ENCODE measurements at regions not wholly inside any gene's neighbourhood (a gene's known extent, or its start where the extent isn't known, plus 50 kb on each side); places are given as distances from the start of the nearest gene placed in this dataset.
"Not testable (repeated sequence)": the region's sequence is repeated elsewhere in the genome, so short reads cannot be mapped to it uniquely, and the experiment has no call there.

GRCh38 chr5:25448190-25448621 is 803.4 kb upstream of the CDH10 start:
- no peak for DNase-seq (ENCODE audit: low spot score in 2 of 2)
- ATAC-seq = no peak
- Mint-ChIP-seq H3K4me1 (no peaks in the 10 kb centered on the region), H3K4me3 (no peak overlapping the region), H3K9me3 (peaks cover 11% of the 10 kb centered on the region), H3K27ac (no peak overlapping the region), H3K36me3 (no peaks in the 10 kb centered on the region)

GRCh38 chr5:25446061-25446420 is 801.3 kb upstream of the CDH10 start:
- not testable (repeated sequence) for ATAC-seq; H3K36me3 Mint-ChIP-seq; H3K27ac Mint-ChIP-seq; H3K4me3 Mint-ChIP-seq; DNase-seq (ENCODE audit: low spot score in 2 of 2); H3K4me1 Mint-ChIP-seq
- H3K9me3 Mint-ChIP-seq = peaks cover 19% of the 10 kb centered on the region

GRCh38 chr5:25445381-25446060 is 800.7 kb upstream of the CDH10 start:
- H3K36me3 Mint-ChIP-seq; H3K27ac Mint-ChIP-seq; H3K4me3 Mint-ChIP-seq; ATAC-seq; H3K4me1 Mint-ChIP-seq; DNase-seq (ENCODE audit: low spot score in 2 of 2): not testable (repeated sequence)
- peaks cover 19% of the 10 kb centered on the region for H3K9me3 Mint-ChIP-seq

- Mint-ChIP-seq H3K4me3 (no peak overlapping the region), H3K36me3 (no peaks in the 10 kb centered on the region), H3K27ac (no peak overlapping the region), H3K4me1 (no peaks in the 10 kb centered on the region), H3K9me3 (peaks cover 19% of the 10 kb centered on the region)
- no peak for DNase-seq (ENCODE audit: low spot score in 2 of 2)
- ATAC-seq = no peak
Measured at GRCh38 chr5:25444697-25445096, 799.9 kb upstream of the CDH10 start.

GRCh38 chr5:25441810-25442209 is 797.0 kb upstream of the CDH10 start:
- no peak overlapping the region for H3K27ac Mint-ChIP-seq
- DNase-seq (ENCODE audit: low spot score in 2 of 2) (no peak), ATAC-seq (no peak)
- no peaks in the 10 kb centered on the region for H3K36me3 Mint-ChIP-seq
- H3K4me3 Mint-ChIP-seq = no peak overlapping the region
- H3K9me3 Mint-ChIP-seq = peaks cover 19% of the 10 kb centered on the region
- H3K4me1 Mint-ChIP-seq = no peaks in the 10 kb centered on the region

- DNase-seq (ENCODE audit: low spot score in 2 of 2) = no peak
- Mint-ChIP-seq H3K4me1 (no peaks in the 10 kb centered on the region), H3K4me3 (no peak overlapping the region), H3K9me3 (peaks cover 16% of the 10 kb centered on the region), H3K36me3 (no peaks in the 10 kb centered on the region), H3K27ac (no peak overlapping the region)
- ATAC-seq = no peak
Measured at GRCh38 chr5:25439025-25439424, 794.2 kb upstream of the CDH10 start.

- not testable (repeated sequence) for H3K27ac Mint-ChIP-seq; H3K4me1 Mint-ChIP-seq; DNase-seq (ENCODE audit: low spot score in 2 of 2); H3K36me3 Mint-ChIP-seq; H3K4me3 Mint-ChIP-seq; ATAC-seq
- peaks cover 17% of the 10 kb centered on the region for H3K9me3 Mint-ChIP-seq
Measured at GRCh38 chr5:25438375-25438774, 793.6 kb upstream of the CDH10 start.

- ATAC-seq = no peak
- no peak overlapping the region for H3K27ac Mint-ChIP-seq
- DNase-seq (ENCODE audit: low spot score in 2 of 2) = no peak
- H3K36me3 Mint-ChIP-seq = no peaks in the 10 kb centered on the region
- H3K4me1 Mint-ChIP-seq = no peaks in the 10 kb centered on the region
- peaks cover 16% of the 10 kb centered on the region for H3K9me3 Mint-ChIP-seq
- H3K4me3 Mint-ChIP-seq = no peak overlapping the region
Measured at GRCh38 chr5:25436452-25436851, 791.7 kb upstream of the CDH10 start.

- Mint-ChIP-seq H3K4me3 (no peak overlapping the region), H3K4me1 (no peaks in the 10 kb centered on the region), H3K9me3 (peaks cover 16% of the 10 kb centered on the region), H3K36me3 (no peaks in the 10 kb centered on the region), H3K27ac (no peak overlapping the region)
- no peak for ATAC-seq
- DNase-seq (ENCODE audit: low spot score in 2 of 2) = no peak
Measured at GRCh38 chr5:25435882-25436281, 791.1 kb upstream of the CDH10 start.

GRCh38 chr5:25427240-25427639 is 782.5 kb upstream of the CDH10 start:
- Mint-ChIP-seq H3K4me3 (no peak overlapping the region), H3K36me3 (no peaks in the 10 kb centered on the region), H3K9me3 (peaks cover 8% of the 10 kb centered on the region), H3K4me1 (no peaks in the 10 kb centered on the region), H3K27ac (no peak overlapping the region)
- no peak for DNase-seq (ENCODE audit: low spot score in 2 of 2)
- ATAC-seq = no peak

- Mint-ChIP-seq H3K9me3 (peaks cover 14% of the 10 kb centered on the region), H3K4me1 (no peaks in the 10 kb centered on the region), H3K4me3 (no peak overlapping the region), H3K27ac (no peak overlapping the region), H3K36me3 (no peaks in the 10 kb centered on the region)
- no peak for ATAC-seq
- no peak for DNase-seq (ENCODE audit: low spot score in 2 of 2)
Measured at GRCh38 chr5:25423271-25423670, 778.5 kb upstream of the CDH10 start.

- H3K9me3 Mint-ChIP-seq = peaks cover 10% of the 10 kb centered on the region
- no peak for DNase-seq (ENCODE audit: low spot score in 2 of 2)
- no peak for ATAC-seq
Measured at GRCh38 chr5:25419684-25420083, 774.9 kb upstream of the CDH10 start.

GRCh38 chr5:25418978-25419377 is 774.2 kb upstream of the CDH10 start:
- DNase-seq (ENCODE audit: low spot score in 2 of 2) (no peak), ATAC-seq (no peak)
- H3K36me3 Mint-ChIP-seq = no peaks in the 10 kb centered on the region
- no peak overlapping the region for H3K4me3 Mint-ChIP-seq
- H3K9me3 Mint-ChIP-seq = peaks cover 7% of the 10 kb centered on the region
- H3K4me1 Mint-ChIP-seq = no peaks in the 10 kb centered on the region
- H3K27ac Mint-ChIP-seq = no peak overlapping the region

More at GRCh38 chr5:25419684-25420083, 774.9 kb upstream of the CDH10 start:
- no peak overlapping the region for H3K4me3 Mint-ChIP-seq
- no peaks in the 10 kb centered on the region for H3K36me3 Mint-ChIP-seq
- H3K4me1 Mint-ChIP-seq = no peaks in the 10 kb centered on the region
- H3K27ac Mint-ChIP-seq = no peak overlapping the region

- Mint-ChIP-seq H3K36me3 (no peaks in the 10 kb centered on the region), H3K9me3 (peaks cover 7% of the 10 kb centered on the region), H3K4me3 (no peak overlapping the region), H3K27ac (no peak overlapping the region), H3K4me1 (no peaks in the 10 kb centered on the region)
- DNase-seq (ENCODE audit: low spot score in 2 of 2) (no peak), ATAC-seq (no peak)
Measured at GRCh38 chr5:25418319-25418859, 773.6 kb upstream of the CDH10 start.

GRCh38 chr5:25416960-25417359 is 772.2 kb upstream of the CDH10 start:
- H3K36me3 Mint-ChIP-seq = no peaks in the 10 kb centered on the region
- H3K4me1 Mint-ChIP-seq = no peaks in the 10 kb centered on the region
- no peak overlapping the region for H3K27ac Mint-ChIP-seq

GRCh38 chr5:25415970-25416369 is 771.2 kb upstream of the CDH10 start:
- DNase-seq (ENCODE audit: low spot score in 2 of 2) (no peak), ATAC-seq (no peak)
- Mint-ChIP-seq H3K4me1 (no peaks in the 10 kb centered on the region), H3K36me3 (no peaks in the 10 kb centered on the region), H3K4me3 (no peak overlapping the region), H3K27ac (no peak overlapping the region), H3K9me3 (peaks cover 14% of the 10 kb centered on the region)

More at GRCh38 chr5:25416960-25417359, 772.2 kb upstream of the CDH10 start:
- no peak for DNase-seq (ENCODE audit: low spot score in 2 of 2)
- no peak overlapping the region for H3K4me3 Mint-ChIP-seq
- H3K9me3 Mint-ChIP-seq = peaks cover 11% of the 10 kb centered on the region
- ATAC-seq = no peak

Measured in stimulated activated effector memory CD8-positive, alpha-beta T cell treated with anti-CD3 and anti-CD28 coated beads, Interleukin-12 subunit alpha, Interleukin-12 subunit beta, amount 100 ng/mL, for 72 hours (primary cell).